HG03159 (cell line): ENCODE measurements at regions not wholly inside any gene's neighbourhood (a gene's known extent, or its start where the extent isn't known, plus 50 kb on each side); places are given as distances from the start of the nearest gene placed in this dataset.
A peak's percentile ranks its signal among the peaks of the same experiment; 100 is the strongest.
"Not testable (repeated sequence)": the region's sequence is repeated elsewhere in the genome, so short reads cannot be mapped to it uniquely, and the experiment has no call there.

Experiments
- ATAC-seq: cut with Tn5 transposase; IDR thresholded peaks from one replicate; pipeline ENCODE4 v1.9.1; 2021; ENCODE audit warnings: mild to moderate bottlenecking, moderate library complexity; ENCODE audit not compliant: unreplicated experiment

DNA sequence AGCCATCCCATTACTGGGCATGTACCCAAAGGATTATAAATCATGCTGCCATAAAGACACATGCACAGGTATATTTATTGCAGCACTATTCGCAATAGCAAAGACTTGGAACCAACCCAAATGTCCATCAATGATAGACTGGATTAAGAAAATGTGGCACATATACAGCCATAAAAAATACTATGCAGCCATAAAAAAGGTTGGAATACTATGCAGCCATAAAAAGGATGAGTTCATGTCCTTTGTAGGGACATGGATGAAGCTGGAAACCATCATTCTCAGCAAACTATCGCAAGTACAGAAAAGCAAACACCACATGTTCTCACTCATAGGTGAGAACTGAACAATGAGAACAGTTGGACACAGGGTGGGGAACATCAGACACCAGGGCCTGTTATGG is 151.5 kb downstream of the PLK2 start:
- ATAC-seq = not testable (repeated sequence)

DNA sequence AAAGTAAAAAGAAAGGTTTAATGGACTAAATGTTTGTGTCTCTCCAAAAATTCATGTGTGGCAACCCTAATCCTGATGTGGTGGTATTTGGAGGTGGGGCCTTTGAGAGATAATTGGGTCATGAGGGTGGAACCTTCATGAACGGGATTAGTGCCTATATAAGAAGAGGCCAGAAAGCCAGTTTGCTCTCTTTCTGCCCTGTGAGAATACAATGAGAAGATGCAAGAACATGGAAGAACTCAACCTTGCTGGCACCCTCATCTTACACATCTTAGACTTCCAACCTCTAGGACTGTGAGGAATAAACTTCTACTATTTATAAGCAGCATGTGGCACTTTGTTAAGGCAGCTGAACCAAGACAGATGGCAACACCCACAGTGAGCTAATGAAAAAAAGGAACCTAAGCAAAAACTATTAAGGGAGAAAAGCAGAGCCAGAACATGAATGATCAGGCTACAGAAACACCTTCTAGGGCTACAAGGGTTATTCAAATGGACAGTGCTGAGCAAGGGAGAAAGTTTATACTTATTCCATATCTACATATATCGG is 159.5 kb downstream of the PLK2 start:
- ATAC-seq = no peak

DNA sequence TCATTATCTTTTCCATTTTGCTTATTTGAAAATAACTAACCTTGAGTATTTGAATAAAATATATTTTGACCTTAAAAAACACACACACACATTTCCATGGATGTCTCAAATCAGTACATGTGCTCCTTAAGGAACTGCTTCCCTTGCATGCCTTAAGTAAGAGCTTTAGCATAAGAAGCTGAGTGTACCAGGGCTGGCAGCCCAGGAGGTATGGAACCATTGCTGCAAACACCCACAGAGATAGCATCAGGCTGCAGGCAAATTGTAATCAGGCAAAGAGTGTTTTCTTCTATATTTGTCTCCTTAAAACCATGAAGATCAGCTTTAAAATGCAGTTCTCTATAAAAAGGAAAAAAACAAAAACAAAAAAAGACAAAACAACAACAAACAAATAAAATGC is 160.6 kb downstream of the PLK2 start:
- no peak for ATAC-seq

DNA sequence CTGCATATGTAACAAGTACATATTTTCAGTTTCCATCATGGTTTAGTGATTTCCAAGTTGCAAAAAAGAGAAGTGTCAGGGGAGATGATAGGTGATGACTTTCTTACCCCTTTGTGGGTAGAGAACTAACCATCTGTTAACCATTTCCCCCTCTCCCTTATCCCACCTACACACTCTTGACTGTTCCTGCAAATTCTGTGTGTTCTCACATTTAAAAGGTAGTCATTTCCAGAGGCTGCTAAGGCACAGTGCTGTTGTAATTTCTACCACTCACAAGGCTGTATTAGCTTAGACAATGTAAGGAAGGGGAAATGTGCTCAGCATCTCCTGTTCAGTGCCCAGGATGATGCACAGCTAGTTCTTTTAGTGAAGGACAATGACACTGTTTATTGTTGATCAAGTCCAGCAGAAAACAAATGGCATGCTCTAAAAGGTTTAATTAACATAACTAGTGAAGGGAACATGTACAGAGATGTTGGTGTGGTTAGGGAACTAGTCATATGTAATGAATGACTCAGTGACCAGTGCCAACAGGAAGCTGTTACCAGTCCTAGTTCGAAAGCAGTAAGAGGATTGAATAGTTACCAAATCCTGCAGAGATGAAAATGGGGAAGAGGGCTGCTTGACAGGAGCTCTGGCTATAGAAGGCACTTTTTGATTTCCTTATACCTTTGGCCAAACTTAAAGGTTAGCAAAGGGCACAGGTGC is 165.1 kb downstream of the PLK2 start:
- peak; percentile 73 for ATAC-seq

DNA sequence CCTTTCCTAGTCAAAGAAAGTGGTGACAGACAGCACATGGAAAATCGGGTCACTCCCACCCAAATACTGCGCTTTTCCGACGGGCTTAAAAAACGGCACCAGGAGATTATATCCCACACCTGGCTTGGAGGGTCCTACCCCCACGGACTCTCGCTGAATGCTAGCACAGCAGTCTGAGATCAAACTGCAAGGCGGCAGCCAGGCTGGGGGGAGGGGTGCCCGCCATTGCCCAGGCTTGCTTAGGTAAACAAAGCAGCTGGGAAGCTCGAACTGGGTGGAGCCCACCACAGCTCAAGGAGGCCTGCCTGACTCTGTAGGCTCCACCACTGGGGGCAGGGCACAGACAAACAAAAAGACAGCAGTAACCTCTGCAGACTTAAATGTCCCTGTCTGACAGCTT is 171.6 kb downstream of the PLK2 start:
- ATAC-seq = not testable (repeated sequence)

DNA sequence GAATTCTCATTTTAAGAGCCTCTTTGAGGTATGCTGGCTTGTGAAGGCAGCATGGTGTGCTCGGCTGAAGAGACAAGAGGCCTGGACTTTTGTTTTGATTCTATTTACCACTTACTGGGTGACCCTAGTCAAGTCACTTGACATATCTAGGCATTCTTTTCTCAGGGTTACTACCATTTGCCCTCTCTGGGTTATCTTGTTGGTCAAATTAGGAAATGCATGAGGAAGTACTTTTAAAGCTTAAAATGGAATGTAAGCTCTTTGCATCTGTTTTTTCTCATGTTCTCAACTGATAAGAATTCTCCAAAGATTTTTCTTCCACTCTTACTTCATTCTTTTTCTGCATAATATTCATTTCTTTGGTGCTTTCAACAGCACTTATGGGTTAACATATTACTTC is 173.1 kb downstream of the PLK2 start:
- ATAC-seq = no peak

DNA sequence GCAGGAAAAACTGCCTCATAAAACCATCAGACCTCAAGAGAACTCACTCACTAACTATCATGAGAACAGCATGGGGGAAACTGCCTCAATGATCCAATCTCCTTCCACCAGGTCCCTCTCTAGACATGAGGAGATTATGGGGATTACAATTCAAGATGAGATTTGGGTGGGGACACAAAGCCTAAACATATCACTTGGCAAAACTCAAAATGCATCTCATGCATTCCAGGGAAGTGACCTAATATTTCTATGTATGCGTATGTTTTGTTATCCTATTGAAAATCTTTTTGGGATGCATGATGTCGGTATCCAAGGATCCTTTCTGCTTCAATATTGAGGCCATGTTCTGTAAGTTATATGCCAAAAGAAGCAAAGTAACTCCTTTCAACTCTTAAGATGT is 174.0 kb downstream of the PLK2 start:
- ATAC-seq = no peak

DNA sequence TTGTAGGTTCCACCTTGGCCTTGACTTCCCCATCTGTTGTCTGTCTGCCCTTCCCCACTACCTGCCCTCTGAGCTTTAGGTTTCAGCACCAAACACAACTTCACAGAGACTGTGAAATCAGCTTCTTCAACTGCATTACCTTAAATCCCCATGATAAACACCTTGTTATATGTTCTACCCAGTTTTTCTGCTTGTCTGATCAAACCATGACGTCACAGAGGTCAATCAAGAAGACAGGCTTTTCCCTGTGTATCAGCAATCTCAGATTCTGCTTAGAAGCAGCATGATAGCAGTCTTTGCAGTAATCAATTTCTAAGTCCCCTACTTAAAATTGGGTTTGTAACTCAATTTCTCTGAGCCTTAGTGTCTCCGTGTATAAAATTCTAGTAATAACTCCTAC is 175.0 kb downstream of the PLK2 start:
- ATAC-seq = no peak

DNA sequence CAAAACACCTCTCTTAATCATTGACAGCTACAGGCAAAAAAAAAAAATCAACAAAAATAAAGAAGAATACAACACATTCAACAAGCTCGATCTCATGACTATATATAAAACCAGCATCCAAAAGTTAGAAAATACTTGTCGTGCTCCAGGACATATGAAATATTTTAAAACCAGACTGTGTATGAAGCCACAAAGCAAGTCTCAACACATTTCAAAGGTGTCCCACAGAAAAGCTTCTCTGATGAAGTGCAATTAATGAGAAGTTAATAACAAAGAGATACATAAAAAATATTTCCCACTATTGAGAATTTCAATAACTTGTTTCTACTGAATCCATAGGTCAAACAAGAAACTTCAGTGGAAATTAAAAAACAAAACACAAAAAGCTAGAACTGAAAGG is 178.7 kb downstream of the PLK2 start:
- ATAC-seq = no peak

DNA sequence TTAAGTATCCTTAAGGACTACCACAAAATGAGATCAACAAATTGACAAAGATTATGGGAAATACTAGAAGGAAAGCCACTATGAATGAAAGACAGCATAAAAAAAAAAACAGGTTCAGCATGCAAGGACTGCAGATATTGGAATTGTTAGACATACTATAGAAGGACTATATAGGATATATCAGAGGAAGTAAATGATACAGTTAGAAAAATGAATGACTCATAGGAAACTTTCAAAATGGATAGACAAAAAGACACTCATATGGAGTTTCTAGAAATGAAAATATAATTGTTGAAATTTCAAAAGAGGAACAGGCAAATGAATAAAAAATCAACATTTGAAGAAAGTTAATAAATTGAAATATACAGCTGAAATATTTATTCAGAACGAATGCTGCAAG is 180.6 kb downstream of the PLK2 start:
- ATAC-seq = no peak

DNA sequence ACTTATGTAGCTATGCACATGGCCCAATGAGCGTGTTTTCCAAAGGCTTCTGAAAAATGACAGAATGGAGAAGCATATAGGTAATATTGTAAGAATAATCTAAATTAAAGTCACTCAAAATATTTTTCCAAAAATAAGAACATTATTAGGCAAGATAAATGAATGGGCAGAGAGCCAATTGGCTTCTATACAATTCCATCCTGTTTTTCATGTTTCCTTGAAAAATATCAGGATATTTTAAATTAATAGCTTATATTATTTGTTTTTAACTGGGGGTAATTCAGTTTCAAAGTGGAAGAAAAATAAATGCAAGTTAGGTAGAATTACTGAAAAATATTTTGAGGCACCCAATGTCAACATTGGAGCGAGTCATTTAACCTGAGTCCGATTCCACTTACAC is 183.5 kb downstream of the PLK2 start:
- ATAC-seq = no peak

DNA sequence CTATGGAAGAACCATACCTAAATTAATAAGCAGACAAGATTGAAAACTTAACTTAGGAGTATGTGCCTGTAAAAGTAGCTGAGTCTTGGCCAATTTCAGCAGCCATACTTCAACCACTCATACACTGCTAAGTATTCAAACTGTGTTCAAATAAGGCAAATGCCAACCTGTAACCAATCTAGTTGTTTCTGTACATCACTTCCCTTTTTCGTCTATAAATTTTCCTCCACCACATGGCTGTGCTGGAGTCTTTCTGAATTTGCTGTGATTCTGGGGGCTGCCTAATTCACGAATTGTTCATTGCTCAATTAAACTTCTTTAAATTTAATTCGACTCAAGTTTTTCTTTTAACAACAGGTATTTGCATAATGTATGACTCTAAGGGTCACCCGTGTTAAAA is 184.4 kb downstream of the PLK2 start:
- ATAC-seq = no peak

DNA sequence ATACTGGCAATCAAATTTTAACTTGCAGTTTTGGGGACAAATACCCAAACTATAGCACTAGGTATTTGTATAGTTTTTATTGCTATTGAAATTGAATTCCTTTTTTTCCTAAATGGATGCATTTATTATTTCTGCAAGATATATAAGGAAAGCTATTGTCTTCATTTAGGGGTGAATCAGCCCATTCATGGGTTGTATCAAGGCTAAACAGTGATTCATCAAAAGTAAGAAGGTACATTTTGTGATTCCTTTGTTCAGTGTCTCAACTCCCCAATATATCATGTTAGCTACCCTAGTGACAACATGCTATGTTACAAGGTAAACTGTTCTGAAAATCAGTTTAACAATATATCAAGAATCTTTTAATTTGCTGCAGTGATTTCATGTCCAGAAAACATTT is 185.7 kb downstream of the PLK2 start:
- no peak for ATAC-seq

DNA sequence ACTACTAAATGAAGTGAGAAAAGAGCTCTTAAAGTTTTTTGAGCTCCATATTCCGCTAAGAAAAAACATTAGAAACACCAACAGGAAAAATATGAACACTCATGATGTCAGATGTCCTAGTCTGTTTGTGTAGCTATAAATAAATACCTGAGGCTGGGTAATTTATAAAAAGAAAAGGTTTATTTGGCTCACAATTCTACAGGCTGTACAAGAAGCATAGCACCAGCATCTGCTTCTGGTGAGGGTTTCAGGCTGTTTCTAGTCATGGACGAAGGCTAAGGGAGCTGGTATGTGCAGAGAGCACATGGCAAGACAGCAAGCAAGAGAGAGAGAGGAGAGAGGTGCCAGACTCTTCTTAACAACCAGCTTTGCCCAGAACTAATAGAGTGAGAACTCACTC is 186.2 kb downstream of the PLK2 start:
- ATAC-seq = no peak

DNA sequence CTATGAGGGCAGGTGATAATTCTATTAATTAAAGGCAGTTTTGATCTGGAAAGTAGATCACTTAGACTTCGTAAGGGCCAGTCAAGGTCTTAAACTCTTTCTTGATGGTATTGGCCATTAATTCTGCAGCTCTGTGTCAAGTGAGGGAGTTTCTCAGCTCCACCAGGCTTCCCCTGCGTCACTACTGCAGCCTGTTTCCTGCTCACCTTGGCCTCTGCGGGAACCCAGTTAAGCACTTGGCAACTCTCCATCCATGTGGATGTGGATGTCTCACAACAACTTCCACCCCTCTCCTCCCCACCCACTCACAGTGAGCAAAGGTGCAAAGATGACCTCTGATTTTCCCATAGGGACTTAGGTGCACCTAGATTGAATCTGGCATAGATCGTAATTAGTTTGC is 191.6 kb downstream of the PLK2 start:
- no peak for ATAC-seq

DNA sequence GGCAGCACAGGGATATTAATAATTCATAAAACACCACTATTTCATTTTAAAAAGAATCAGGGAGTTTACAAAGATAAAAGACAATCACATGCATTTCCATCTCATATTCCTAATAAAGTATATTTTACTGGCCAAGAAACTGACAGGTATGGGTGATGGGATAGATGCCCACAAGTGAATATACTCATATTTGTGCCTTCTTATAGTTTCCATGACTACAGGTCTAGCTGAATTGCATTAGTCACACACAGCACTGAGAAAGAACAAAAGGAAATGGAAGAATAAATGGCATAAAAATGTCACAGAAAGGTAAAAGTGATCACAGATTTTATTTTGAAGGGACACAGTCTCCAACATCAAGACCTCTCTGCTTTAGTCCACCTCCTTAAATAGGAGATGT is 193.5 kb downstream of the PLK2 start:
- no peak for ATAC-seq

DNA sequence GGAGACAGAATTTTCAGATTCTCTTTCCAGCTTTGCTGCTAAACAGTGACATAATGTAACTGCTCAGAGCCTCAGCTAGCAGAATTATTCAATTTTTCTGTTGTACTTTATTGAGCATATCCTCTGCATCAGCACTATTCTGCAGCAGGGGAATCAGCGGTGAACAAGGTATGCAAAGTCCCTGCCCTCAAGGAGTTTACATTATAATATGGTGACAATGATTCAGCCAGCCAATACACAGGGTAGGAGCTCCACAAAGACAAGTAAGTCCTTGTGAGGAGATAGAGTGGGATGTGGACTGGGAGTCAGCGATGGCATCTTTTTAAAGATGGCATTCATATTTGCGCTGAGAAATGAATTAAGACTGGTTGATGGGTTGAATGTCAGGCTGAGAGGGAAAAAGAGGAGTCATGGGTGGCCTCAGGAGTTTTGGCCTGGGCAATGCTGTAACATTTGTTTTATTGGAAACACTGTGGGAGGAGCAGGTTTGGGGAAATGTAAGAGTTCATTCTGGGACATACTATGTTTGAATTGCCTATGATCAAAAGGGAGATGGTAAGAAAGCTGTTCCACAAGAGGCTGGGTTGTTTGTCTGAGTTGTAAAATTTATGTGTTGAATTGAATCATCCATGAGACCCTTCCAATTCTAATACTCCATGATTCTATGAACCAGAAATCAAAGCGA is 194.5 kb downstream of the PLK2 start:
- ATAC-seq = no peak

DNA sequence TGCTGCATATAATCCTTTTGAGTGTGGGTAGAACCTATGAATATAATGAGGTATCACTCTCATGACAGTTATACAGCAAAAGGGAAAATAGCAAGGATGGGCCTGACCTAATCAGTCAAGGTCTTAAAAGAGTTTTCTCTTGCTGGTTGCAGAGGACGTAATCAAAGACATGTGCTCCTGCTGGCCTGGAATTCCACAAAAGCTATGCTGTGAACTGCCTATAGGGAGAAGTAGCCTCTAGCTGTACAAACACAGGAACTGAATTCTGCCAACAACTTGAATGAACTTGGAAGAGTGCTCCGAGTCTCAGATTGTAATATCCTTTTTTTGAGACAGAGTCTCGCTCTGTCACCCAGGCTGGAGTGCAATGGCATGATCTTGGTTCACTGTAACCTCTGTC is 195.6 kb downstream of the PLK2 start:
- no peak for ATAC-seq

DNA sequence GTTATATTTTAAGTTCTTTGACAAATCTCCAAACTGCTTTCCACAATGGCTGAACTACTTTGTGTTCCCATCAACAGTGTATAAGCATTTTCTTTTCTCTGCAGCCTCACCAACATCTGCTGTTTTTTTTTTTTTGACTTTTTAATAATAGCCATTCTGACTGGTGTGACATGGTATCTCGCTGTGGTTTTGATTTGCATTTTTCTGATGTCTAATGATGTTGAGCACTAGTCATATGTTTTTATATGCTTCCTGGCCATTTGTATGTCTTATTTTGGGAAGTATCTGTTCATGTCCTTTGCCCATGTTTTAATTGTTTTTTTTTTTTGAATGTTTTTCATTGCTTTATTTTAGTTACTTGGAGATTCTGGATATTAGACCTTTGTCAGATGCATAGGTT is 196.6 kb downstream of the PLK2 start:
- no peak for ATAC-seq

DNA sequence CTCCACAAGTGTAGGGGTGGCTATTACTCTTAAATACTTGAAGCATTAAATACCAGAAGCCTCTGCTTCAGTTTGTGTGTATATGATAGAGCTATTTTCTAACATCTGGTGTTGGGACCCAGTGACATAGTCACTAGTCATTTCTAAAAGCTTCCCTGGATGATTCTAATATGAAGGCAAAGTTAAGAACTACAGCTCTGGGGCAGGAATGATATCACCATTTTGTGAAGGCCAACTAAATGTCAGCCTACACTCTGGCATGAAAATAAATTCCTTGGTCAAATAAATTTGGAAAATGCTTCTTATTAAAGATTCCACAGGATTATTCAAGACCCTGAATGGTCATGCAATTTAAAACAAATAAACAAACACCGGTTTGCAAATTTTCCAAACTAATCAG is 197.7 kb downstream of the PLK2 start:
- no peak for ATAC-seq

DNA sequence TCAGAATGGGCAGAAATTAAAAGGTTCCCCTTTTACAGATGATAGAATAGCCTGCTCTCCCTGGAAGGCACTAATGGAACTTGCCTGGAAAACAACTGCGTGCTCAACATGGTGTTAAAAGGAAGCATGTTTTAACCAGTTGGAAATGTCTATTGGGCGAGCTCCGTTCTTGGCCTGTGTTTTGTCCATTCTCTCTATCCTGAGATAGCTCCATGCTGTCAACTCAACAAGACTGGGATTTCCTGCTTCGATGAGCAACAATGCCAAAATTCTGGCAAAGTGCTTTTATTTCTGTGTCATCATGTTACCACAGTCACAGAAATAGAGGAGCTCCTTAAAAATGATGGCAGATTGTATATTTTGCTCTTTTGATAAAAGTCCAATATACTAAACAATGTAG is 198.3 kb downstream of the PLK2 start:
- no peak for ATAC-seq

DNA sequence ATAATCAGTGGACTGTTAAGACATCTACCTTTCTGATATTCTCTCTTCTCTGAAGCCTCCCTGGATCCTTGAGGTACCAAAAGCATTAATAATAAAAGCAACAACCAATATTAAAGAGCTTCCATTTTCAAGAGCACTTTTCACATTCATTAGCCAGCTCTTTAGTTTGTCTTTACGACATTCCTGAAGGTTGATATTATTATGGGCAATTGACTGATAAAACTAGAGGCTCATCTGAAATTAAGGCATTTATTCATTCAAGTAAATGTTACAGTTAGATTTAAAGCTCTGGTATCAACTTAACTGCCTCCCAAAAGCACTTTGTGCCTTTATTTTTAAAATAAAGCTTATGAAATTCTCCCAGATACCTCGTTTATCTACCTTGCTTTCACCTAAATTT is 199.6 kb downstream of the PLK2 start:
- ATAC-seq = no peak
